ENCODE measurements at regions not wholly inside any gene's neighbourhood (a gene's known extent, or its start where the extent isn't known, plus 50 kb on each side); places are given as distances from the start of the nearest gene placed in this dataset.

- intact Hi-C loops (cut with DNase I): no loop called here
- Histone ChIP-seq H3K4me3 (ENCODE audit: low read length in 2 of 2) (no peak overlapping the region), H3K9me3 (ENCODE audit: control insufficient read depth, low read length) (no peaks in the 10 kb centered on the region), H3K4me1 (ENCODE audit: control insufficient read depth in 1 of 2, insufficient read depth in 2 of 2, low read length in 2 of 2) (no peaks in the 10 kb centered on the region), H3K36me3 (ENCODE audit: control insufficient read depth in 1 of 2, insufficient read depth in 2 of 2, low read length in 1 of 2) (no peaks in the 10 kb centered on the region), H3K27ac (ENCODE audit: low read depth in 1 of 2, low read length in 2 of 2) (no peak overlapping the region), H3K27me3 (ENCODE audit: control insufficient read depth in 1 of 2, insufficient read depth in 2 of 2, low read length in 1 of 2) (no peaks in the 10 kb centered on the region)
- ATAC-seq (ENCODE audit: low FRiP score) (no peak), DNase-seq (no peak)
- WGBS, 2 donors: 76 to 79% methylated on average over 4 of the region's 4 CpGs
These were observed 1020.2 kb downstream of the NR2F1-AS1 start for GRCh38 chr5:92560698-92561401.

- no peaks in the 10 kb centered on the region for H3K4me1 ChIP-seq (ENCODE audit: control insufficient read depth in 1 of 2, insufficient read depth in 2 of 2, low read length in 2 of 2)
- ATAC-seq (ENCODE audit: low FRiP score) (no peak), DNase-seq (no peak)
- no peak overlapping the region for H3K4me3 ChIP-seq (ENCODE audit: low read length in 2 of 2)
- WGBS, 2 donors: 8 to 10% methylated on average over 3 of the region's 3 CpGs
- no peak overlapping the region for H3K27ac ChIP-seq (ENCODE audit: low read depth in 1 of 2, low read length in 2 of 2)
- H3K9me3 ChIP-seq (ENCODE audit: control insufficient read depth, low read length): no peaks in the 10 kb centered on the region
- no peaks in the 10 kb centered on the region for H3K27me3 ChIP-seq (ENCODE audit: control insufficient read depth in 1 of 2, insufficient read depth in 2 of 2, low read length in 1 of 2)
- intact Hi-C loops (cut with DNase I): no loop called here
- H3K36me3 ChIP-seq (ENCODE audit: control insufficient read depth in 1 of 2, insufficient read depth in 2 of 2, low read length in 1 of 2): no peaks in the 10 kb centered on the region
These were observed 1021.2 kb downstream of the NR2F1-AS1 start for GRCh38 chr5:92559781-92560180.

DNA sequence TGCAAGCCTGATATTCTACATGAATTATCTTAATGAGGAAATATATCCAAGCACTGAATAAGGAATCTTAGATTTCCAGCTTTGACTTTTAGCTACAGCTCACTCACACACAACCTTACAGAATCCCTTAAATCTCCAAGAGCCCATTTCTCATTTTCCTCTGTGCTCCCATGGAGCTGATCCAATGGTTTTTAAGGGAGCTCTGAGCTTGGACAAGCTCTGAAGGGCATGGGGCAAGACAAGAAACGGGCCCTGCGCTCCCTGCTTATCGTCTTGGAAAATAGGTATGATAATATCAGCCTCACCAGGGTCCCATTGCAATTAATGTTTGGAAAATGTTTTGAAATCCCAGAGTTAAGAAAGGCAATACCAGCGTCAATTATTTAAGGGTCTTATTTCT, 1021.7 kb downstream of the NR2F1-AS1 start:
- Histone ChIP-seq H3K27me3 (ENCODE audit: control insufficient read depth in 1 of 2, insufficient read depth in 2 of 2, low read length in 1 of 2) (no peaks in the 10 kb centered on the region), H3K4me1 (ENCODE audit: control insufficient read depth in 1 of 2, insufficient read depth in 2 of 2, low read length in 2 of 2) (no peaks in the 10 kb centered on the region), H3K36me3 (ENCODE audit: control insufficient read depth in 1 of 2, insufficient read depth in 2 of 2, low read length in 1 of 2) (no peaks in the 10 kb centered on the region), H3K27ac (ENCODE audit: low read depth in 1 of 2, low read length in 2 of 2) (no peak overlapping the region), H3K4me3 (ENCODE audit: low read length in 2 of 2) (no peak overlapping the region), H3K9me3 (ENCODE audit: control insufficient read depth, low read length) (no peaks in the 10 kb centered on the region)
- ATAC-seq (ENCODE audit: low FRiP score) (no peak), DNase-seq (no peak)
- intact Hi-C loops (cut with DNase I): no loop called here
- WGBS, 2 donors: 55 to 61% methylated on average over 4 of the region's 4 CpGs

GRCh38 chr5:92556747-92557146, 1024.3 kb downstream of the NR2F1-AS1 start:
- ATAC-seq (ENCODE audit: low FRiP score): no peak
- H3K27ac ChIP-seq (ENCODE audit: low read depth in 1 of 2, low read length in 2 of 2): no peak overlapping the region
- no peak for DNase-seq
- intact Hi-C loops (cut with DNase I): no loop called here
- H3K9me3 ChIP-seq (ENCODE audit: control insufficient read depth, low read length): no peaks in the 10 kb centered on the region
- H3K4me3 ChIP-seq (ENCODE audit: low read length in 2 of 2): no peak overlapping the region
- no peaks in the 10 kb centered on the region for H3K4me1 ChIP-seq (ENCODE audit: control insufficient read depth in 1 of 2, insufficient read depth in 2 of 2, low read length in 2 of 2)
- no peaks in the 10 kb centered on the region for H3K36me3 ChIP-seq (ENCODE audit: control insufficient read depth in 1 of 2, insufficient read depth in 2 of 2, low read length in 1 of 2)
- 93 to 94% methylated on average over 1 of the region's 1 CpG for WGBS, 2 donors
- H3K27me3 ChIP-seq (ENCODE audit: control insufficient read depth in 1 of 2, insufficient read depth in 2 of 2, low read length in 1 of 2): no peaks in the 10 kb centered on the region

- H3K4me3 ChIP-seq (ENCODE audit: low read length in 2 of 2): no peak overlapping the region
- H3K36me3 ChIP-seq (ENCODE audit: control insufficient read depth in 1 of 2, insufficient read depth in 2 of 2, low read length in 1 of 2): no peaks in the 10 kb centered on the region
- H3K9me3 ChIP-seq (ENCODE audit: control insufficient read depth, low read length): no peaks in the 10 kb centered on the region
- intact Hi-C loops (cut with DNase I): no loop called here
- DNase-seq (no peak), ATAC-seq (ENCODE audit: low FRiP score) (no peak)
- no peak overlapping the region for H3K27ac ChIP-seq (ENCODE audit: low read depth in 1 of 2, low read length in 2 of 2)
- H3K4me1 ChIP-seq (ENCODE audit: control insufficient read depth in 1 of 2, insufficient read depth in 2 of 2, low read length in 2 of 2): no peaks in the 10 kb centered on the region
- no peaks in the 10 kb centered on the region for H3K27me3 ChIP-seq (ENCODE audit: control insufficient read depth in 1 of 2, insufficient read depth in 2 of 2, low read length in 1 of 2)
- 64 to 78% methylated on average over 1 of the region's 1 CpG for WGBS, 2 donors
These were observed 1026.5 kb downstream of the NR2F1-AS1 start for GRCh38 chr5:92554447-92555085.

DNA sequence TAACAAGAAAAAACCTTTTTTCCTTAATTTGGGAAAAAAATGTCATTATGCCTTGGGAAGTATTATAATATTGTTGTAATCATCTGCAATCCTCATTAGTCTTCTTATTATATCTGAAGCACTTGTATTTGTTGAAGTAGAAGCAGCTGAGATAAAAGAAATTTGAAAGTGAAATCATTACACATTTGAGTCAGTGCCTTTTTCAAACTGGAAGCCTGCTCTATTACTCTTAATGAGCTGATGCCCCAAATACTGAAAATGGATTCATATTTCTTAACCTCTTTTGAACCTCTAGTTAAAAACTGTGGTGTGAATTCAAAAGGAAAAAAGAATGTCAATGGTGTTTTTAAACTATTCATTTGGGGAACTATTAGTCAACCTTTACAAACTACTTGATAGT, 1027.7 kb downstream of the NR2F1-AS1 start:
- H3K4me3 ChIP-seq (ENCODE audit: low read length in 2 of 2): no peak overlapping the region
- H3K27ac ChIP-seq (ENCODE audit: low read depth in 1 of 2, low read length in 2 of 2): no peak overlapping the region
- no peaks in the 10 kb centered on the region for H3K4me1 ChIP-seq (ENCODE audit: control insufficient read depth in 1 of 2, insufficient read depth in 2 of 2, low read length in 2 of 2)
- no peaks in the 10 kb centered on the region for H3K27me3 ChIP-seq (ENCODE audit: control insufficient read depth in 1 of 2, insufficient read depth in 2 of 2, low read length in 1 of 2)
- ATAC-seq (ENCODE audit: low FRiP score) (no peak), DNase-seq (no peak)
- H3K36me3 ChIP-seq (ENCODE audit: control insufficient read depth in 1 of 2, insufficient read depth in 2 of 2, low read length in 1 of 2): no peaks in the 10 kb centered on the region
- H3K9me3 ChIP-seq (ENCODE audit: control insufficient read depth, low read length): no peaks in the 10 kb centered on the region
- intact Hi-C loops (cut with DNase I): no loop called here

GRCh38 chr5:92552206-92553160, 1028.5 kb downstream of the NR2F1-AS1 start:
- Histone ChIP-seq H3K9me3 (ENCODE audit: control insufficient read depth, low read length) (no peaks in the 10 kb centered on the region), H3K27ac (ENCODE audit: low read depth in 1 of 2, low read length in 2 of 2) (no peak overlapping the region), H3K4me1 (ENCODE audit: control insufficient read depth in 1 of 2, insufficient read depth in 2 of 2, low read length in 2 of 2) (no peaks in the 10 kb centered on the region), H3K4me3 (ENCODE audit: low read length in 2 of 2) (no peak overlapping the region), H3K27me3 (ENCODE audit: control insufficient read depth in 1 of 2, insufficient read depth in 2 of 2, low read length in 1 of 2) (no peaks in the 10 kb centered on the region), H3K36me3 (ENCODE audit: control insufficient read depth in 1 of 2, insufficient read depth in 2 of 2, low read length in 1 of 2) (no peaks in the 10 kb centered on the region)
- WGBS, 2 donors: 6 to 7% methylated on average over 8 of the region's 8 CpGs
- intact Hi-C loops (cut with DNase I): no loop called here
- ATAC-seq (ENCODE audit: low FRiP score) (no peak), DNase-seq (no peak)

DNA sequence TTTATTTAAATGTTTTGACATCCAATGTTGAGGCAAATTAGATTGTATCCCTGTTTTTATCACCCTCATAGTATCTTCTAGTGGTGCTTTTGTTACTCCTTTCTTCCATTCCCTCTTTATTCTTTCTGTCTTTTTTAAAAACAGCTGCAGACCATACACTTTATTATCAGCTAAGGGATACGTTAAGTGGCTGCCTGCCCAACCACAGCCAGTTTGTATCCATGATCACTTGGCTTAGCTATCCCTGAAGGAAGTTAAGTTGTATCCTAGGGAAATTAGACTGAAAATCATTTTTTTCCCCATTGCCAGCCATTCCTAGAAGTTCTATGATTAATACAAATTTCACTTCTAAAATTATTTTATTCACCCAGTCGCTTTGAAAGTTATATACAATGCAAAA, 1032.7 kb downstream of the NR2F1-AS1 start:
- no peak overlapping the region for H3K27ac ChIP-seq (ENCODE audit: low read depth in 1 of 2, low read length in 2 of 2)
- WGBS, 2 donors: 51 to 63% methylated on average over 2 of the region's 2 CpGs
- H3K27me3 ChIP-seq (ENCODE audit: control insufficient read depth in 1 of 2, insufficient read depth in 2 of 2, low read length in 1 of 2): no peaks in the 10 kb centered on the region
- no peak for ATAC-seq (ENCODE audit: low FRiP score)
- H3K4me3 ChIP-seq (ENCODE audit: low read length in 2 of 2): no peak overlapping the region
- intact Hi-C loops (cut with DNase I): no loop called here
- no peaks in the 10 kb centered on the region for H3K36me3 ChIP-seq (ENCODE audit: control insufficient read depth in 1 of 2, insufficient read depth in 2 of 2, low read length in 1 of 2)
- DNase-seq: no peak
- no peaks in the 10 kb centered on the region for H3K4me1 ChIP-seq (ENCODE audit: control insufficient read depth in 1 of 2, insufficient read depth in 2 of 2, low read length in 2 of 2)
- H3K9me3 ChIP-seq (ENCODE audit: control insufficient read depth, low read length): no peaks in the 10 kb centered on the region
